Stimulated activated naive CD8-positive, alpha-beta T cell treated with anti-CD3 and anti-CD28 coated beads, Interleukin-15, Interleukin-2, amounts not matched to agents 100 ng/mL and 50 ng/mL, for 24 hours (primary cell): ENCODE measurements at regions not wholly inside any gene's neighbourhood (a gene's known extent, or its start where the extent isn't known, plus 50 kb on each side); places are given as distances from the start of the nearest gene placed in this dataset.
"Not testable (repeated sequence)": the region's sequence is repeated elsewhere in the genome, so short reads cannot be mapped to it uniquely, and the experiment has no call there.

Experiments used
- H3K27ac Mint-ChIP-seq: one replicate; pipeline ENCODE4 v1.8.0; 2021; ENCODE audit warnings: mild to moderate bottlenecking, mixed read lengths
- H3K27me3 Mint-ChIP-seq: one replicate; pipeline ENCODE4 v1.8.0; 2021; ENCODE audit warnings: mixed read lengths
- H3K36me3 Mint-ChIP-seq: one replicate; pipeline ENCODE4 v1.8.0; 2021; ENCODE audit warnings: low read depth, mixed read lengths
- H3K4me1 Mint-ChIP-seq: one replicate; pipeline ENCODE4 v1.8.0; 2021; ENCODE audit warnings: low read depth, mixed read lengths
- H3K4me3 Mint-ChIP-seq: one replicate; pipeline ENCODE4 v1.8.0; 2021; ENCODE audit warnings: mild to moderate bottlenecking, mixed read lengths
- H3K9me3 Mint-ChIP-seq: one replicate; pipeline ENCODE4 v1.8.0; 2021; ENCODE audit warnings: mixed read lengths

GRCh38 chr4:31021008-31021407 is 300.8 kb downstream of the PCDH7 start:
- H3K4me1 Mint-ChIP-seq, result no peaks in the 10 kb centered on the region
- no peak overlapping the region for H3K27ac Mint-ChIP-seq
- peaks cover 3% of the 10 kb centered on the region for H3K9me3 Mint-ChIP-seq
- H3K27me3 Mint-ChIP-seq, result no peaks in the 10 kb centered on the region
- no peak overlapping the region for H3K4me3 Mint-ChIP-seq
- H3K36me3 Mint-ChIP-seq, result no peaks in the 10 kb centered on the region

- Mint-ChIP-seq H3K27me3 (no peaks in the 10 kb centered on the region), H3K4me1 (no peaks in the 10 kb centered on the region), H3K36me3 (no peaks in the 10 kb centered on the region), H3K9me3 (peaks cover 3% of the 10 kb centered on the region), H3K27ac (no peak overlapping the region), H3K4me3 (no peak overlapping the region)
Measured at GRCh38 chr4:31022702-31023101, 302.5 kb downstream of the PCDH7 start.

- Mint-ChIP-seq H3K27me3 (no peaks in the 10 kb centered on the region), H3K36me3 (no peaks in the 10 kb centered on the region), H3K4me1 (no peaks in the 10 kb centered on the region), H3K9me3 (peaks cover 3% of the 10 kb centered on the region), H3K27ac (no peak overlapping the region), H3K4me3 (no peak overlapping the region)
Measured at GRCh38 chr4:31023109-31023508, 302.9 kb downstream of the PCDH7 start.

GRCh38 chr4:31023742-31024141 is 303.6 kb downstream of the PCDH7 start:
- H3K36me3 Mint-ChIP-seq, result no peaks in the 10 kb centered on the region
- no peak overlapping the region for H3K27ac Mint-ChIP-seq
- H3K27me3 Mint-ChIP-seq, result no peaks in the 10 kb centered on the region
- H3K4me3 Mint-ChIP-seq, result no peak overlapping the region
- H3K4me1 Mint-ChIP-seq, result no peaks in the 10 kb centered on the region
- peaks cover 3% of the 10 kb centered on the region for H3K9me3 Mint-ChIP-seq

- H3K27me3 Mint-ChIP-seq, H3K27ac Mint-ChIP-seq, H3K9me3 Mint-ChIP-seq, H3K4me1 Mint-ChIP-seq, H3K36me3 Mint-ChIP-seq, H3K4me3 Mint-ChIP-seq: not testable (repeated sequence)
Measured at GRCh38 chr4:31024781-31025180, 304.6 kb downstream of the PCDH7 start.

GRCh38 chr4:31026256-31026655 is 306.1 kb downstream of the PCDH7 start:
- no peak overlapping the region for H3K27ac Mint-ChIP-seq
- H3K27me3 Mint-ChIP-seq, result no peaks in the 10 kb centered on the region
- H3K36me3 Mint-ChIP-seq, result no peaks in the 10 kb centered on the region
- no peaks in the 10 kb centered on the region for H3K4me1 Mint-ChIP-seq
- H3K4me3 Mint-ChIP-seq, result no peak overlapping the region
- peaks cover 4% of the 10 kb centered on the region for H3K9me3 Mint-ChIP-seq

GRCh38 chr4:31034550-31034949 is 314.4 kb downstream of the PCDH7 start:
- Mint-ChIP-seq H3K9me3 (peaks cover 11% of the 10 kb centered on the region), H3K4me3 (no peak overlapping the region), H3K27me3 (no peaks in the 10 kb centered on the region), H3K27ac (no peak overlapping the region), H3K36me3 (no peaks in the 10 kb centered on the region), H3K4me1 (no peaks in the 10 kb centered on the region)

- Mint-ChIP-seq H3K36me3 (no peaks in the 10 kb centered on the region), H3K4me1 (no peaks in the 10 kb centered on the region), H3K9me3 (peaks cover 9% of the 10 kb centered on the region), H3K4me3 (no peak overlapping the region), H3K27me3 (no peaks in the 10 kb centered on the region), H3K27ac (no peak overlapping the region)
Measured at GRCh38 chr4:31035761-31036160, 315.6 kb downstream of the PCDH7 start.

- H3K4me3 Mint-ChIP-seq, result no peak overlapping the region
- H3K27ac Mint-ChIP-seq, result no peak overlapping the region
- H3K27me3 Mint-ChIP-seq, result no peaks in the 10 kb centered on the region
- no peaks in the 10 kb centered on the region for H3K36me3 Mint-ChIP-seq
- peaks cover 7% of the 10 kb centered on the region for H3K9me3 Mint-ChIP-seq
- H3K4me1 Mint-ChIP-seq, result no peaks in the 10 kb centered on the region
Measured at GRCh38 chr4:31037703-31038102, 317.5 kb downstream of the PCDH7 start.

GRCh38 chr4:31039382-31039781 is 319.2 kb downstream of the PCDH7 start:
- H3K36me3 Mint-ChIP-seq, result no peaks in the 10 kb centered on the region
- no peaks in the 10 kb centered on the region for H3K27me3 Mint-ChIP-seq
- H3K9me3 Mint-ChIP-seq, result peaks cover 3% of the 10 kb centered on the region
- H3K4me3 Mint-ChIP-seq, result no peak overlapping the region
- H3K27ac Mint-ChIP-seq, result no peak overlapping the region
- H3K4me1 Mint-ChIP-seq, result no peaks in the 10 kb centered on the region

- H3K4me3 Mint-ChIP-seq, result no peak overlapping the region
- H3K36me3 Mint-ChIP-seq, result no peaks in the 10 kb centered on the region
- no peaks in the 10 kb centered on the region for H3K4me1 Mint-ChIP-seq
- no peaks in the 10 kb centered on the region for H3K27me3 Mint-ChIP-seq
- no peak overlapping the region for H3K27ac Mint-ChIP-seq
- peaks cover 3% of the 10 kb centered on the region for H3K9me3 Mint-ChIP-seq
Measured at GRCh38 chr4:31040106-31040505, 319.9 kb downstream of the PCDH7 start.

- H3K4me3 Mint-ChIP-seq, result no peak overlapping the region
- H3K27me3 Mint-ChIP-seq, result no peaks in the 10 kb centered on the region
- H3K36me3 Mint-ChIP-seq, result no peaks in the 10 kb centered on the region
- no peaks in the 10 kb centered on the region for H3K4me1 Mint-ChIP-seq
- H3K27ac Mint-ChIP-seq, result no peak overlapping the region
- peaks cover 3% of the 10 kb centered on the region for H3K9me3 Mint-ChIP-seq
Measured at GRCh38 chr4:31041385-31041784, 321.2 kb downstream of the PCDH7 start.

- no peaks in the 10 kb centered on the region for H3K4me1 Mint-ChIP-seq
- H3K9me3 Mint-ChIP-seq, result peaks cover 3% of the 10 kb centered on the region
- no peak overlapping the region for H3K4me3 Mint-ChIP-seq
- no peaks in the 10 kb centered on the region for H3K27me3 Mint-ChIP-seq
- no peaks in the 10 kb centered on the region for H3K36me3 Mint-ChIP-seq
- no peak overlapping the region for H3K27ac Mint-ChIP-seq
Measured at GRCh38 chr4:31041853-31042252, 321.7 kb downstream of the PCDH7 start.

GRCh38 chr4:31043382-31044062 is 323.4 kb downstream of the PCDH7 start:
- no peak overlapping the region for H3K4me3 Mint-ChIP-seq
- H3K9me3 Mint-ChIP-seq, result no peaks in the 10 kb centered on the region
- no peaks in the 10 kb centered on the region for H3K36me3 Mint-ChIP-seq
- no peaks in the 10 kb centered on the region for H3K27me3 Mint-ChIP-seq
- no peaks in the 10 kb centered on the region for H3K4me1 Mint-ChIP-seq
- H3K27ac Mint-ChIP-seq, result no peak overlapping the region

- Mint-ChIP-seq H3K9me3 (no peaks in the 10 kb centered on the region), H3K27me3 (no peaks in the 10 kb centered on the region), H3K4me1 (no peaks in the 10 kb centered on the region), H3K4me3 (no peak overlapping the region), H3K27ac (no peak overlapping the region), H3K36me3 (no peaks in the 10 kb centered on the region)
Measured at GRCh38 chr4:31045151-31045550, 325.0 kb downstream of the PCDH7 start.

- H3K4me3 Mint-ChIP-seq, result no peak overlapping the region
- no peaks in the 10 kb centered on the region for H3K4me1 Mint-ChIP-seq
- no peaks in the 10 kb centered on the region for H3K36me3 Mint-ChIP-seq
- H3K27ac Mint-ChIP-seq, result no peak overlapping the region
- H3K27me3 Mint-ChIP-seq, result no peaks in the 10 kb centered on the region
- no peaks in the 10 kb centered on the region for H3K9me3 Mint-ChIP-seq
Measured at GRCh38 chr4:31045724-31046318, 325.7 kb downstream of the PCDH7 start.
